Kidney (tissue), 13 donors: ENCODE measurements at regions not wholly inside any gene's neighbourhood (a gene's known extent, or its start where the extent isn't known, plus 50 kb on each side); places are given as distances from the start of the nearest gene placed in this dataset.
A peak's percentile ranks its signal among the peaks of the same experiment; 100 is the strongest.
"Not testable (repeated sequence)": the region's sequence is repeated elsewhere in the genome, so short reads cannot be mapped to it uniquely, and the experiment has no call there.

Experiments
- DNase-seq, 5 donors: peaks; one replicate each; pipeline ENCODE4 v3.0.0-alpha.2; 2013 to 2020
- FAIRE-seq: peaks from 2 replicates; lab custom pipeline; 2012; peaks lifted over from hg19 to GRCh38; lab: Jason Lieb, UNC
- H3K27ac ChIP-seq, 2 donors: one replicate each; pipeline ENCODE4 v1.7.0; 2013; ENCODE audit warnings: low read depth in 2 of 2, low read length in 2 of 2, inconsistent platforms in 1 of 2
- H3K27me3 ChIP-seq: one replicate; pipeline ENCODE4 v1.7.1; 2013; ENCODE audit warnings: low read length, inconsistent platforms; ENCODE audit not compliant: control insufficient read depth, insufficient read depth
- H3K36me3 ChIP-seq, 3 donors: one replicate each; pipeline versions ENCODE4 v1.7.0 to v1.7.1; 2013; ENCODE audit warnings: low read length in 3 of 3, control low read depth in 1 of 3, inconsistent platforms in 1 of 3; ENCODE audit not compliant: insufficient read depth in 3 of 3, control insufficient read depth in 2 of 3
- H3K4me1 ChIP-seq, 3 donors: one replicate each; pipeline versions ENCODE4 v1.7.0 to v1.7.1; 2013; ENCODE audit warnings: low read length in 3 of 3, inconsistent platforms in 1 of 3, low read depth in 1 of 3; ENCODE audit not compliant: control insufficient read depth in 2 of 3, insufficient read depth in 2 of 3
- H3K4me3 ChIP-seq, 3 donors: one replicate each; pipeline versions ENCODE4 v1.7.0 to v1.8.1; 2013; ENCODE audit warnings: low read length in 3 of 3, control low read depth in 1 of 3, inconsistent platforms in 1 of 3
- H3K9ac ChIP-seq, 3 donors: one replicate each; pipeline versions ENCODE4 v1.7.0 to v1.7.1; 2013; ENCODE audit warnings: low read length in 3 of 3, control low read depth in 1 of 3, inconsistent platforms in 1 of 3
- H3K9me3 ChIP-seq, 3 donors: one replicate each; pipeline versions ENCODE4 v1.7.0 to v1.7.1; 2013; ENCODE audit warnings: low read length in 3 of 3, control low read depth in 1 of 3, inconsistent platforms in 1 of 3; ENCODE audit not compliant: control insufficient read depth in 2 of 3, insufficient read depth in 1 of 3
- CTCF ChIP-seq: IDR thresholded peaks from 3 replicates; pipeline ENCODE4 v1.5.1; 2012; ENCODE audit warnings: mild to moderate bottlenecking, moderate library complexity, borderline replicate concordance; ENCODE audit not compliant: insufficient read depth; ENCODE audit errors: extremely low read depth
- intact Hi-C: fragments of 100-400 bp; cut with DNase I; formaldehyde crosslinking; loops from one replicate; pipeline ENCODE4 v1.11.1; 2022
- donor health status: control.
- donor health status: control.
- donor health status: control.
- donor health status: control.
- donor health status: control.
- donor health status: DM: yes; HTN: yes; CAD: no.
- donor health status: Normal renal cell carcinoma (clear cell type).

GRCh38 chr11:55431541-55431940 lies 63.8 kb downstream of the OR4A15 start:
- FAIRE-seq, H3K27me3 ChIP-seq, H3K4me3 ChIP-seq, H3K36me3 ChIP-seq, H3K4me1 ChIP-seq, H3K9ac ChIP-seq, H3K9me3 ChIP-seq, H3K27ac ChIP-seq, DNase-seq, intact Hi-C loops: not testable (repeated sequence)

GRCh38 chr11:55457641-55458040 lies 89.9 kb downstream of the OR4A15 start:
- Histone ChIP-seq H3K9me3 (peaks cover 0 to 3% (median 2%) of the 10 kb centered on the region in 3 donors), H3K27ac (no peak overlapping the region), H3K9ac (no peak overlapping the region), H3K4me1 (no peaks in the 10 kb centered on the region), H3K27me3 (no peaks in the 10 kb centered on the region), H3K4me3 (no peak overlapping the region), H3K36me3 (no peaks in the 10 kb centered on the region)
- intact Hi-C loops, result no loop called here
- FAIRE-seq, result no peak
- TF ChIP-seq CTCF, result no peak
- DNase-seq, result no peak

GRCh38 chr11:55459871-55460270 lies 92.1 kb downstream of the OR4A15 start:
- H3K27ac ChIP-seq, H3K9me3 ChIP-seq, FAIRE-seq, intact Hi-C loops, H3K9ac ChIP-seq, H3K27me3 ChIP-seq, H3K4me1 ChIP-seq, H3K36me3 ChIP-seq, H3K4me3 ChIP-seq: not testable (repeated sequence)
- peak in 1 of 5 donors; percentile 10 for DNase-seq

GRCh38 chr11:55474321-55474720 lies 79.9 kb upstream of the OR4C15 start:
- intact Hi-C loops, result no loop called here
- H3K4me1 ChIP-seq, result no peaks in the 10 kb centered on the region
- H3K9ac ChIP-seq, result no peak overlapping the region
- no peaks in the 10 kb centered on the region for H3K27me3 ChIP-seq
- TF ChIP-seq CTCF, result no peak
- FAIRE-seq, result no peak
- no peaks in the 10 kb centered on the region for H3K36me3 ChIP-seq
- no peak for DNase-seq
- H3K27ac ChIP-seq, result no peak overlapping the region
- no peak overlapping the region for H3K4me3 ChIP-seq
- no peaks in the 10 kb centered on the region for H3K9me3 ChIP-seq

GRCh38 chr11:55481416-55481815 lies 72.9 kb upstream of the OR4C15 start:
- Histone ChIP-seq H3K4me1 (no peaks in the 10 kb centered on the region), H3K27ac (no peak overlapping the region), H3K9me3 (no peaks in the 10 kb centered on the region), H3K36me3 (no peaks in the 10 kb centered on the region), H3K27me3 (no peaks in the 10 kb centered on the region), H3K9ac (no peak overlapping the region), H3K4me3 (no peak overlapping the region)
- intact Hi-C loops, result no loop called here
- FAIRE-seq, result no peak
- no peak for DNase-seq
- TF ChIP-seq CTCF, result no peak
